Pons (tissue), 1 donor: ENCODE measurements at regions not wholly inside any gene's neighbourhood (a gene's known extent, or its start where the extent isn't known, plus 50 kb on each side); places are given as distances from the start of the nearest gene placed in this dataset.
"Not testable (repeated sequence)": the region's sequence is repeated elsewhere in the genome, so short reads cannot be mapped to it uniquely, and the experiment has no call there.

Source experiments
- DNase-seq: peaks from one replicate; pipeline ENCODE4 v3.0.0-alpha.2; 2016; ENCODE audit warnings: low spot score

GRCh38 chr10:10020945-10021344 is 996.7 kb upstream of the CELF2 start:
- DNase-seq = no peak

DNA sequence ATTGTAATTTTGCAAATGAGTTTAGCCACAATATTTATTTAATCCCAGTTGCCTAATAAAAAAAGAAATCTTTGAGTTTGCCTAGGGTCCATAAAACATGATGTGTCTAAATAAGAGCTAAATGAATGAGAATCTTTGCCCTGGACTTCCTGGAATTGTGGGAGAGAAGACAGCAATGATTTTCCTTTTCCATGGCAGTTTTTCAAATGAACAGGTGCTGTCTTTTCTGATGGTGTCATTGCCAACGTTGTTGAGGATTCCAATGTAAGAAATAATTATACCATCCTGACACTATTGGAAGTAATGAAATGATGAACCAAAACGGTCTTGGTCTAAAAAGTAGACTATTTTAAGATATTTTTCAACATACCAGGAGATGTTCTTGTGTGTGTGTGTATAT is 984.7 kb upstream of the CELF2 start:
- no peak for DNase-seq

DNA sequence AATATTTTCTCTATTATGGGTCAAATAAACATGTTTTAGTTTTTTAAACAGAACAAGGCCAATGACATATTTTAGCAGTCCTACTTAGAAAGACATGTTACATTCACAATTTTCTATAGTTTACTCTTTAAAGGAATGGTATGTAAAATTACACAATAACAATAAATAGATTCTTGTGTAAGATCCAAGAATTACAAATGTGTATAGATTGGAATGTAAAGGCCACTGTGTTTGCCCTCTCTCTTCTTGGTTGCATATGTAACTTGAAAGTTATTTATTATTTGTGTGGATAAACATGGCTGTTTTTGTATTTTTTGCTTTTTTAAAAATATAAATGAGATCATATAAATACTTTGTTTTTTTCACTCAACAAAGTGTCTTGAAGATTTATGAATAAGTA is 979.3 kb upstream of the CELF2 start:
- no peak for DNase-seq

DNA sequence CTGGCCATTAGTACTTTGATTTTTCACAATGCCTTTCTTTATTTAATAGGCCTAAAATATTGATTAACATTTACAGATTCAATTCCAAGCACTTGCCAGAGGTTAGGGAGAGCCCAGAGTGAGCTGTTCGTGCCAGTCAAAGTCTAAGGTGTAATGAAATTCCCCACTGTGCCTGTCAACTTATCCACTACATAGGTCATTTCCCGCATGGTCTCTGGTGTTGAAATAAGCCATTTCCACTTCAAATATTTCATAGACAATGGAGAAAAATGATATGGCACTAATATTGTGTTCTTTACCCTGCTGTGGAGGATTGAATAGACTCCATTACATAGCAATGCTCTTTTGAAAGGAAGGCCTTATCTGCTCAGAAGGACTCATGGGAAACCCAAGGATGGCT is 978.1 kb upstream of the CELF2 start:
- DNase-seq = no peak

- no peak for DNase-seq
Observed at GRCh38 chr10:10043083-10043482, 974.6 kb upstream of the CELF2 start.

GRCh38 chr10:10044922-10045764 is 972.5 kb upstream of the CELF2 start:
- DNase-seq = peak; percentile 13

GRCh38 chr10:10045765-10046028 is 972.0 kb upstream of the CELF2 start:
- no peak for DNase-seq

- DNase-seq = no peak
Observed at GRCh38 chr10:10047426-10047825, 970.2 kb upstream of the CELF2 start.

- DNase-seq = no peak
Observed at GRCh38 chr10:10053051-10053450, 964.6 kb upstream of the CELF2 start.

- no peak for DNase-seq
Observed at GRCh38 chr10:10054466-10054865, 963.2 kb upstream of the CELF2 start.

- no peak for DNase-seq
Observed at GRCh38 chr10:10055656-10056442, 961.8 kb upstream of the CELF2 start.

GRCh38 chr10:10056961-10057360 is 960.7 kb upstream of the CELF2 start:
- DNase-seq = no peak

GRCh38 chr10:10067644-10068043 is 950.0 kb upstream of the CELF2 start:
- DNase-seq = no peak

- DNase-seq = not testable (repeated sequence)
Observed at GRCh38 chr10:10074847-10075246, 942.8 kb upstream of the CELF2 start.

GRCh38 chr10:10078446-10078845 is 939.2 kb upstream of the CELF2 start:
- DNase-seq = no peak

GRCh38 chr10:10092581-10092980 is 925.1 kb upstream of the CELF2 start:
- no peak for DNase-seq

DNA sequence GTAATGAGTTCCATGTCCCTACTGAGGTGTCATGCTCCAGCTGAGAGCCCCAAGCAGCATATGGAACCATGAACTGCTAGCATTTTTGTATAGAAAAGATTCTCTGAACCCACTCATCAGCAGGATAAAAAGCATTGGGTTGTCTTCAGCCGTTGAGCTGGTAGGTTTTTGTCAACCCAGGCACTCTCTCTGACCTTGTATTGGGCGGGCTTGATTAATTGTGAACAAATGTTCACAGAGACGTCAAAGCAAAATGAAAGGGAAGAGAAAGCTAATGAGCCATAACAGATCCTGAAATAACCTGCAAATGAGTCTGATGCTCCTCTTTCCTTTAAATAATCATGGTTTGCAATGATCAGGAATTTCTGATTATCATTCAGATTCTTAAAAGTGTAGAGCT is 924.7 kb upstream of the CELF2 start:
- DNase-seq = peak; percentile 5

GRCh38 chr10:10094691-10095090 is 923.0 kb upstream of the CELF2 start:
- DNase-seq = no peak

- DNase-seq = no peak
Observed at GRCh38 chr10:10096296-10096695, 921.4 kb upstream of the CELF2 start.

DNA sequence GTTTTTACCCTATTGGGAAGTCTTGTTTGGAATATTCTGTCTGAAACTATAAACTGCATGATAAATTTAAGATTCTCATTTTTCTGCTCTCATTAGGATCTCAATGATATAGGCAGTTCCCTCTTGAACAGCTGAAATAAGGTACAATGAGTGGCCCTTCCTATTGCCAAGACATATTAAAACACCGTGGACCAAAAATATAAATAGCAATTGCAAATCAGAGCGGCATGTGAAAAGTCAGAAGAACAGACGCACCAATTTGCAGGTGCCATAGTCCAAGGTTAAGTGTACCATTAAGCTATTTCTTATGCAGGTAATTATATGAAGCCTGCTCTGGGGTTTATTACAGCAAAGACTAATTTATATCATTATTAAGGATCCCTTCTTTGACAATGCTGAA is 920.8 kb upstream of the CELF2 start:
- DNase-seq = no peak

DNA sequence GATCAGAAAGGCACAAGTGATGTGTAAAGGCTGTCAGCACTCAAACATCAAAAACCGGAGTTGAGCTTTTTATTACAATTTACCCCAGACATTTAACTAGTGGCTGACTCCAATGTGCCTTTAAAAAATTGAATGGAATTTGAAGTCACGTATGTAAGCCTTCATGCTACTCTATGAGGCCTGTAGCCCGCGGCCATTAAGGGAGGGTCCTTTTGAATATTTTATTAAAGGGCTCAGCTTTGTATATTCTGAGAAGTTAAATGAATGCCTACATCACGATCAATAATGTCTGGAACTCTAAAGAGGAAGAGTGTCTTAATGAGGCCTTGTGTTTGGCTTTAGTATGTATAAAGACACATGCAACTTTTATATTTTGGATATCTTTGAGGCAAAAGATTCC is 916.6 kb upstream of the CELF2 start:
- no peak for DNase-seq

- no peak for DNase-seq
Observed at GRCh38 chr10:10110844-10111490, 906.7 kb upstream of the CELF2 start.

- DNase-seq = no peak
Observed at GRCh38 chr10:10118131-10118530, 899.5 kb upstream of the CELF2 start.
